OCI-LY1 (cell line): ENCODE measurements at regions not wholly inside any gene's neighbourhood (a gene's known extent, or its start where the extent isn't known, plus 50 kb on each side); places are given as distances from the start of the nearest gene placed in this dataset.

Experiments used
- H2AFZ ChIP-seq: fragments of 200-600 bp; sonication (generic), shearing (Covaris generic); 2 replicates; pipeline ENCODE4 v1.6.0; 2014; ENCODE audit warnings: antibody characterized with exemption, mild to moderate bottlenecking, low read length
- H3F3A ChIP-seq: fragments of 200-600 bp; sonication (generic), shearing (Covaris generic); 2 replicates; pipeline ENCODE4 v1.6.0; 2014; ENCODE audit warnings: mild to moderate bottlenecking, antibody characterized with exemption, low read length, moderate library complexity; ENCODE audit not compliant: insufficient read depth
- H3K27ac ChIP-seq: fragments of 200-600 bp; sonication (generic); 2 replicates; pipeline ENCODE4 v1.5.1; 2014; ENCODE audit warnings: low read length, mixed run types, mild to moderate bottlenecking, low read depth; ENCODE audit not compliant: poor library complexity, severe bottlenecking
- H3K27me3 ChIP-seq: fragments of 200-600 bp; sonication (generic); 2 replicates; pipeline ENCODE4 v1.6.0; 2014; ENCODE audit warnings: antibody characterized with exemption, mild to moderate bottlenecking, low read length, moderate library complexity; ENCODE audit not compliant: insufficient read depth
- H3K36me3 ChIP-seq: fragments of 200-600 bp; sonication (generic); 2 replicates; pipeline ENCODE4 v1.6.1; 2014; ENCODE audit warnings: mild to moderate bottlenecking, antibody characterized with exemption, low read length, moderate library complexity, mixed read lengths; ENCODE audit not compliant: insufficient read depth
- H3K4me1 ChIP-seq: fragments of 200-600 bp; sonication (generic); 2 replicates; pipeline ENCODE4 v1.5.1; 2014; ENCODE audit warnings: mild to moderate bottlenecking, low read length, moderate library complexity; ENCODE audit not compliant: insufficient read depth, severe bottlenecking
- H3K4me2 ChIP-seq: fragments of 200-600 bp; sonication (generic), shearing (Covaris generic); 2 replicates; pipeline ENCODE4 v1.6.1; 2014; ENCODE audit warnings: low read length
- H3K4me3 ChIP-seq: fragments of 200-600 bp; sonication (generic); 2 replicates; pipeline ENCODE4 v1.5.1; 2014; ENCODE audit warnings: low read length, low read depth, mild to moderate bottlenecking, mixed read lengths; ENCODE audit not compliant: poor library complexity, severe bottlenecking
- H3K79me2 ChIP-seq: fragments of 200-600 bp; shearing (Covaris generic); 2 replicates; pipeline ENCODE4 v1.6.1; 2016; ENCODE audit warnings: mixed run types, low read length, mixed read lengths; ENCODE audit not compliant: insufficient read depth
- H3K9ac ChIP-seq: fragments of 200-600 bp; sonication (generic), shearing (Covaris generic); 2 replicates; pipeline ENCODE4 v1.6.1; 2014; ENCODE audit warnings: mild to moderate bottlenecking, low read length, mixed read lengths
- H3K9me2 ChIP-seq: fragments of 200-600 bp; sonication (generic), shearing (Covaris generic); 2 replicates; pipeline ENCODE4 v1.6.1; 2014; ENCODE audit warnings: low read depth, mild to moderate bottlenecking, low read length, mixed read lengths
- H3K9me3 ChIP-seq: fragments of 200-600 bp; shearing (Covaris generic); 2 replicates; pipeline ENCODE4 v1.6.1; 2014; ENCODE audit warnings: low read length, mixed read lengths
- H4K20me1 ChIP-seq: fragments of 200-600 bp; sonication (generic), shearing (Covaris generic); 2 replicates; pipeline ENCODE4 v1.6.0; 2016; ENCODE audit warnings: mild to moderate bottlenecking, low read length; ENCODE audit not compliant: insufficient read depth
- EZH2 ChIP-seq: fragments of 200-600 bp; sonication (generic), shearing (Covaris generic); IDR thresholded peaks from 2 replicates; pipeline ENCODE4 v1.8.0; 2017; ENCODE audit warnings: borderline replicate concordance, mixed run types, mild to moderate bottlenecking, antibody characterized with exemption, low read length, moderate library complexity, mixed read lengths
- TF ChIP-seq, protein P1 (sequence below): fragments of 200-600 bp; sonication (generic), shearing (Covaris generic); IDR thresholded peaks from 2 replicates; pipeline ENCODE4 v1.5.1; 2017; ENCODE audit warnings: mild to moderate bottlenecking, antibody characterized with exemption, low read length, moderate library complexity, mixed read lengths

DNA sequence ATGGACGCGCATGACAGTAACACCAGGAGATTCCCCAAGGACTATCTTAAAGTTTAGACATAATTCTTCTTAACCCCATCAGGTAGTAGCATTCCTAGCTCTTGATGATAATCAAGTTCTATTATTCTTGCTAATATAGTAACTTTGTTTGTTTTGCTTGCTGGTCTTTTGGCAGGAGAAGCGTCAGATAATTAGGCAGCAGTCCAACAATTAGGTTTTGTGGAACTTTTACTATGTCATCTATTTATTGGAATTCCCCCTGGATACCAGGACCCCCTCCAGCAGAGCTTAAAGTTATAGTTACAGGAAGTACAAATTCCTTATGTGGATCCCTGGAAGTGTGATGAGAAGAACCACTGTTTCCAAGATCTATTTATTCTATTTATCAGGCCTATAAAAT lies 1138.0 kb upstream of the FAM98A start:
- H3K79me2 ChIP-seq: no peaks in the 10 kb centered on the region

DNA sequence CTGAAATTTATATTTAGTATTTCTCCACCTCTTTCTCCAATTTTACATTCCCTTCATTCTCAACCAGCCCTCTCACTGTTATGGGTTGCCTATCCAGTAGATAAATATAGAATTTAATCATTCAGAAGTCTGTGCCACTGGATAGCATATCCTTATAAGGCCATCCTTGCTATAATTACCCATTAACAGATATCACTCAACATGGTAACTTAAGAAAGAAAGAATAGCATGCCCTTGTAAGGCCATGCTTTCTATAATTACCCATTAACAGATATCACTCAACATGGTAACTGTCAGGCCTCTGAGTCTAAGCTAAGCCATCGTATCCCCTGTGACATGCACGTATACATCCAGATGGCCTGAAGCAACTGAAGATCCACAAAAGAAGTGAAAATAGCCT lies 1137.4 kb upstream of the FAM98A start:
- Histone ChIP-seq H3K9me3 (no peaks in the 10 kb centered on the region), H4K20me1 (no peaks in the 10 kb centered on the region), H3K27ac (no peak overlapping the region), H3K36me3 (no peaks in the 10 kb centered on the region), H3K4me1 (no peaks in the 10 kb centered on the region), H3K9me2 (no peaks in the 10 kb centered on the region), H2AFZ (no peak overlapping the region), H3K9ac (no peak overlapping the region), H3F3A (no peaks in the 10 kb centered on the region), H3K79me2 (no peaks in the 10 kb centered on the region), H3K4me2 (no peak overlapping the region), H3K4me3 (no peak overlapping the region), H3K27me3 (no peaks in the 10 kb centered on the region)
- TF ChIP-seq, protein P1, sequence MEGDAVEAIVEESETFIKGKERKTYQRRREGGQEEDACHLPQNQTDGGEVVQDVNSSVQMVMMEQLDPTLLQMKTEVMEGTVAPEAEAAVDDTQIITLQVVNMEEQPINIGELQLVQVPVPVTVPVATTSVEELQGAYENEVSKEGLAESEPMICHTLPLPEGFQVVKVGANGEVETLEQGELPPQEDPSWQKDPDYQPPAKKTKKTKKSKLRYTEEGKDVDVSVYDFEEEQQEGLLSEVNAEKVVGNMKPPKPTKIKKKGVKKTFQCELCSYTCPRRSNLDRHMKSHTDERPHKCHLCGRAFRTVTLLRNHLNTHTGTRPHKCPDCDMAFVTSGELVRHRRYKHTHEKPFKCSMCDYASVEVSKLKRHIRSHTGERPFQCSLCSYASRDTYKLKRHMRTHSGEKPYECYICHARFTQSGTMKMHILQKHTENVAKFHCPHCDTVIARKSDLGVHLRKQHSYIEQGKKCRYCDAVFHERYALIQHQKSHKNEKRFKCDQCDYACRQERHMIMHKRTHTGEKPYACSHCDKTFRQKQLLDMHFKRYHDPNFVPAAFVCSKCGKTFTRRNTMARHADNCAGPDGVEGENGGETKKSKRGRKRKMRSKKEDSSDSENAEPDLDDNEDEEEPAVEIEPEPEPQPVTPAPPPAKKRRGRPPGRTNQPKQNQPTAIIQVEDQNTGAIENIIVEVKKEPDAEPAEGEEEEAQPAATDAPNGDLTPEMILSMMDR: no peak
- TF ChIP-seq EZH2: no peak

More for the DNA sequence above, 1138.0 kb upstream of the FAM98A start:
- H3K27ac ChIP-seq: no peak overlapping the region
- TF ChIP-seq, protein P1: no peak
- TF ChIP-seq EZH2: no peak
- H3K27me3 ChIP-seq: no peaks in the 10 kb centered on the region
- H3K4me1 ChIP-seq: no peaks in the 10 kb centered on the region
- no peak overlapping the region for H3K9ac ChIP-seq
- no peaks in the 10 kb centered on the region for H3K9me3 ChIP-seq
- no peaks in the 10 kb centered on the region for H3K36me3 ChIP-seq
- no peak overlapping the region for H2AFZ ChIP-seq
- no peaks in the 10 kb centered on the region for H3F3A ChIP-seq
- no peaks in the 10 kb centered on the region for H4K20me1 ChIP-seq
- H3K4me3 ChIP-seq: no peak overlapping the region
- no peaks in the 10 kb centered on the region for H3K9me2 ChIP-seq
- H3K4me2 ChIP-seq: no peak overlapping the region

DNA sequence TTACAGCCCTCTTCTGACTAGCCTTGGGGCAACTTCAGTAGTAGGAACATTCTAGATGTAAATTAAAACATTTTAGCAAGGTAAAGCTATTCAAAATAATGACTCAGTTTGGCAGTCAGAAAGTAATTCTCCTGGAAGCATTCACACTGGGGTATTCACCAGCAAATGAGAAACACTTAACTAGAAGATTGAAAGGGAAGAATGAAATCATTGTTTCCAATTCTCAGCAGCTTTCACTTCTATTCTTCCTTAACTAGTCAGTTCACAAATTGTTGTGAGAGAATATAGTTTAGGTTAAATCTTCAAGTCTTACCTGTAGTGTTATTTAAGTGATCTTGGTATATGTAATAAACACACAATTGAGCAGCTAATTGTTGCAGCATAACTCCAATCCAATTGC lies 1135.6 kb upstream of the FAM98A start:
- Histone ChIP-seq H3K4me3 (no peak overlapping the region), H3K36me3 (no peaks in the 10 kb centered on the region), H3K9me2 (no peaks in the 10 kb centered on the region), H3K9me3 (no peaks in the 10 kb centered on the region), H3K9ac (no peak overlapping the region), H3F3A (no peaks in the 10 kb centered on the region), H3K4me2 (no peak overlapping the region), H3K27me3 (no peaks in the 10 kb centered on the region), H3K4me1 (no peaks in the 10 kb centered on the region), H4K20me1 (no peaks in the 10 kb centered on the region), H2AFZ (no peak overlapping the region), H3K27ac (no peak overlapping the region), H3K79me2 (no peaks in the 10 kb centered on the region)
- TF ChIP-seq, protein P1: no peak
- no peak for TF ChIP-seq EZH2
